SKM-1 treated with dmso at 0.1 percent for 144 hours (cell line): ENCODE measurements at regions not wholly inside any gene's neighbourhood (a gene's known extent, or its start where the extent isn't known, plus 50 kb on each side); places are given as distances from the start of the nearest gene placed in this dataset.
"Not testable (repeated sequence)": the region's sequence is repeated elsewhere in the genome, so short reads cannot be mapped to it uniquely, and the experiment has no call there.

Source experiments
- DNase-seq: peaks from one replicate; lab custom pipeline; 2025; ENCODE audit not compliant: unreplicated experiment; lab: John Stamatoyannopoulos, UW

DNA sequence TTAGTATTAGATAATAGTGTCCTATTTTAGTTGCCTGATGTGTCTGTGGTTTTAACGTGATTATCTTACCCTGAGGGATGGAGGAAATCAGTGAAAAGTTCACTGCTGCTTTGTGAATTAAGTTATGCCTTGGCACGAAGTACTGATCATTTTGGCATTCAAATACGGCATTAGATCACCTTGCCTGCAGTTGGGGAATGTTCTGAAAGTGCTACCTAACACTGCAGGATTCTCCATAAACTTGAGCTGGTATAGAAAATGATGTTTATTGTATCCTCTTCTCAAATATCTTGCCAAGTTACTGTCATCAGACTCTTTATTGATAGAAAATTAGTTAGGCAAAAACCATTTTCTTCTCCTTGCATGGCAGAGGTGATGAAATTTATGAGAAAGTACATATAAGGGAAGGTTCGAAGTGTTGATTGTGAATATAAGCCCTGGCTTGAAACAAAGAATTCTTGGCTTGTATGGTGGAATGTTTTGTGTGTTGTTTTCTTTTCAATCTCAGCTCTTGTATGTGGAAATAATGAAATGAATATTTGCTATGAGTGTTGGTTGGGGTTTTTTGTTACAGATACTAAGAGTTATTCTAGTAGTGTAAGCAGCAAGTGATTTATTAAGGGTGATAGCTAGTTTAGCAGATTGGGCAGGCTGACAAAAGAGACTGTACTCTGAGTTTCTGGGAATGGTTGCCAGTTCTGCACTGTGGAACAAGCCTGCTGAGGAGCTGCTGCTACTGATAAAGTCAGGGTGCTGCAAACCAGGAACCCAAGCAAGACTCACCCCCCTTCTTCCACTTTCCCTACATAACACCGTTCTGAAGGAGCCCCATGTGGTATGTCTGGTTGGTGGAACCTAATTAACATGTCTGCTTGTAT, 448.3 kb downstream of the PCNX1 start:
- no peak for DNase-seq

DNA sequence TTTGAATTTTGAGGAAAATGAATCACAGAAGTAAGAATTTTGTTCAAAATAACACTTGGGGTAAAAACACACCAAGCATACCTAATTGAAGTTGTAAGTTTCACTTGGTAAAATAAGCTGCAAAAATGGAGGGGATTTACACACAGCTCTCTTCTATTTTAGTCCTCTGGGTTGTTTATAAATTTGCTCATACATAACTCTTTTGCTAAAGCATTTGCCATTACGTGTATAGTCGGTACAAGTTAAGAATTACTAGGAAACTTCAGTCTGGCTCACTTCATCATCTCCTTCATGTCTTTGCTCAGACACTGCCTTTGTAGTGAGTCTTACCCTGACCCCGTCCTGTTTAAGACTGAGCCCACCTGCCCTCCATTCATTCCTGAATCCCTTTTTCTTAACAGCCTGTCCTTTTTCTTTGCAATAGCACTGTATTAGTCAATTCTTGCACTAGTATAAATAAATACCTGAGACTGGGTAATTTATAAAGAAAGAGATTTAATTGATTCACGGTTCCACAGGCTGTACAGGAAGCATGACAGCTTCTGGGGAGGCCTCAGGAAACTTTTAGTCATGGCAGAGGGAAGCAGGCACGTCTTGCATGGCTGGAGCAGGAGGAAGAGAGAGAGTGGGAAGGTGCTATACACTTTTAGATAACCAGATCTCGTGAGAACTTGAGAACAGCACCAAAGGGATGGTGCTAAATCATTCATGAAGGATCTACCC, 451.1 kb downstream of the PCNX1 start:
- no peak for DNase-seq

DNA sequence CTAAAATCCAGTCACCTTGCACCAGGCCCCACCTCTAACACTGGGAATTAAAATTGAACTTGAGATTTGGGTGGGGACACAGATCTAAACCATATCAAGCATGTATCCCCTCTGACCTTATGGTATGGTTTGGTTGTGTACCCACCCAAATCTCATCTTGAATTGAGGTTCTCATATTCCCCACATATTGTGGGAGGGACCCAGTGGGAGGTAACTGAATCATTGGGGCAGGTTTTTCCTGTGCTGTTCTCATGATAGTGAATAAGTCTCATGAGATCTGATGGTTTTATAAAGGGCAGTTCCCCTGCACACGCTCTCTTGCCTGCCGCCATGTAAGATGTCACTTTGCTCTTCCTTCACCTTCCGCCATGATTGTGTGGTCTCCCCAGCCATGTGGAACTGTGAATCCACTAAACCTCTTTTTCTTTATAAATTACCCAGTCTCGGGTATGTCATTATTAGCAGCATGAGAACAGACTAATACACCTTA, 451.7 kb downstream of the PCNX1 start:
- DNase-seq, result not testable (repeated sequence)

DNA sequence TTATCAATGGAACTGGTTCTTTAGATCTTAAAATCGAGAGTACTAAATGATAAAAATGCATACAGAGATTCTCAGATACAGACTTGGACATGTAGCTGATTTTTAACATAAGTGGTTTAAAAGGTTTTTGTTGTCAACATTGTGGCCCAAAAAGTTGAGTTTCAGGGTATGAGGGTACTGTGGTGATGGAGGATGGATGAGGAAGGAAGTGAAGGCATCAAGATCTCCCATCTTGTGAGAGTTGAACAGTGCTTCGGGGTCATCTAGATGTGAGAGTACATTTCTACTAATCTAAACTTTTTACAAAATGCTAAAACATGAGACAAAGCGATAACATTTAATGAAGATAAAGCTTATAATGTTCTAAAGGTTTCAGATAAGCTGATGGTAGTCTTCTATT, 452.6 kb downstream of the PCNX1 start:
- DNase-seq, result no peak

- no peak for DNase-seq
These were observed 454.1 kb downstream of the PCNX1 start for GRCh38 chr14:71361336-71361735.

- DNase-seq, result no peak
These were observed 454.6 kb downstream of the PCNX1 start for GRCh38 chr14:71361874-71362273.

- no peak for DNase-seq
These were observed 455.0 kb downstream of the PCNX1 start for GRCh38 chr14:71362282-71362681.

DNA sequence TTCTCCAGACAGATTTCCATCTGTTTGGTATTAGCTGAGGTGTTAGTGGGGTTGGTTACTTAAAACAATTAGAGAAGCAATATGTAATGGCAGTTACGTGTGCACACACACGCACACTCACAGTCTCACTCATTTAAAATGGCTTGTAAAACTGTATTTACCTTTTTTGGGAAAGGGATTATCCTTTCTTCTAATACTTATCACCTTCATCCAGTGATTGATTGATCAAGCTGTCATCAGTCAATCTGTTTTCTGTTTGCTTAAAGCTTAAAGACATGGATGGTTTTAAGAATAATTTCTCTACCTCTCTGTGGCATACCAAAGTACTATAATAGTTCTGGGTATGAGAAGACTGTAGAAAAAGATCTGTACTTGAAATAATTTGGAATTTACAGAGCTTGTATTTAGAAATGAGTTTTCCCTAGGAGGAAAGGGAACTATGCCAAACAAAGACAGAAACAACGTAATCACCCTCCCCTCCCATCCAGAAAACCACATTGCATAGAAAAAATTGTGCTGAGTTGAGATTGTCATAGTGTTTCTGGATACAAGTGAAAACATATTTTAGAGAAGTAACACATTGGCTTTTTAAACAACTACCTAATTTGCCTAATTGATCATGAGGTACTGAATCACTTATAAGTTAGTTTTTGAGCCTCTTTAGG, 455.8 kb downstream of the PCNX1 start:
- no peak for DNase-seq

DNA sequence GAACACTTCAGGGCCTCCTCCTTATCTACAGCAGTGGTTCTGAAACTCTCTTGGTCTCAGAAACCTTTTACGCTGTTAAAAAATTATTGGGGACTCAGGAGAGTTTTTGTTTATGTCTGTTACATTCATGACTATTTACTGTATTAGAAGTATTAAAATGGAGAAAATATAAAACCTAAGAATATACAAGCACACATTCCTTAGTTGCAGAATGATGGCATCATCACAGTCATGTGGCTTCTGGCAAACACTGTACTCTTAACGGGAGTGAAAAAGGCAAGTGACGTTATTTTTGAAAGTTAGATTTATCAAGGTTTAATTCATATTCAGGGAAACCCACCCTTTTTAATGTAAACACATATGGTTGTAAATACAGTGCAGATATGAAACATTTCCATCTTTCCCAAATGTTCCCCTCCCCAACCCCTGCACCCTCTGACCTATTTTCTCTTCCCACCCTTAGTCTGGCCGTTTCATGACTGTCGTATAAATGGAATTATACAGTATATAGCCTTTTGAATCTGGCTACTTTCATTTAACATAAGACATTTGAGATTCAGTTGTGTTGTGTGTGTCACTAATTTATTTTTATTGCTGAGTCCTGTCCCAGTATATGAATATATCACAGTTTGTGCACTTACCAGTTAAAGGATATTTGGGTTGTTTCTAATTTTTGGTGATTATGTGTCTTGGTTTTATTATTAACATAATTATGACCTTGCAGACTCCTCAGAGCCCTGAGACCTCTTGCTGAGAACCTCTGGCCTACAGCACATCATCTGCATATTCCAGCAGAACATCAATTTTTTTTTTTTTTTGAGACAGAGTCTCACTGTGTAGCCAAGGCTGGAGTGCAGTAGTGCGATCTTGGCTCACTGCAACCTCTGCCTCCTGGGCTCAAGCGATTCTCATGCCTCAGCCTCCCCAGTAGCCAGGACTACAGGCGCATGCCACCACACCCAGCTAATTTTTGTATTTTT, 457.0 kb downstream of the PCNX1 start:
- DNase-seq, result no peak

DNA sequence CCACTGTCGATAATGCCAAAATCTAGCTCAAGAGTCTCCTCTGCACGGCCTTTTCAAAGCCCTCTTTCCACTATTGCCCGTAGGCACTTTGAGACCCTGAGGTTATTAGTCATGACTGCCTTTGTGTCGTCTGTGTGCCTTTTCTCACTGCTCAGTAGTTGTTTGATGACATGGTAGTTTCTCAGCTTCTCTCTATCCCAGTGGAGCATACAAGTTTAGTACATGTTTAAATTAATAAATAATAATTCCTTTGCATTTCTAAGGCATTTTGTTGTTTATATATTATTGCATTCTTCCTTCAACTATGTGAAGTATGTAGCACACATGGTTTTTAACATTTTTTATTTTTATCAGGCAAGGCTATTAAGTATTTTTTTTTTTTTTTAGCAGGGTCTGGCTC, 458.1 kb downstream of the PCNX1 start:
- no peak for DNase-seq

DNA sequence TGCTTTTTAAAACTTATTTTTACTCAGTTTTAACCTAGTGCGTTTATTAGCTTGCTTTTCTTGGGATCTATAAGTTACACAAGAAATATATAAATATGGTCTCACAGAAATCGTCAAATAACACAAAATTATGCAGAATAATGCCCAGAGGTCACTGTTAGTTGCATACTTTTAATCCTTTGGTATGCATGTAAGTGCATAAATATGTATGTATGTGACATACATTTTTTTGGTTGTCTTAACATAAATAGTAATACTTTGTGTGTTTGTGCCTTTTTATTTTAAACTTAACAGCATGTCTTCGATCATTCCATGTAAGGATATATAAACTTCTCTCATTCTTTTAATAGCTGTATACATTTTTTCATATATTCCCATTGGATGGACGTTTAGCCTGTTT, 459.6 kb downstream of the PCNX1 start:
- DNase-seq, result no peak

- DNase-seq, result no peak
These were observed 464.6 kb downstream of the PCNX1 start for GRCh38 chr14:71371711-71372396.

GRCh38 chr14:71372411-71372838, 465.2 kb downstream of the PCNX1 start:
- no peak for DNase-seq

- no peak for DNase-seq
These were observed 466.5 kb downstream of the PCNX1 start for GRCh38 chr14:71373773-71374172.

- DNase-seq, result no peak
These were observed 467.7 kb downstream of the PCNX1 start for GRCh38 chr14:71374989-71375388.

- DNase-seq, result no peak
These were observed 469.8 kb downstream of the PCNX1 start for GRCh38 chr14:71377099-71377498.

DNA sequence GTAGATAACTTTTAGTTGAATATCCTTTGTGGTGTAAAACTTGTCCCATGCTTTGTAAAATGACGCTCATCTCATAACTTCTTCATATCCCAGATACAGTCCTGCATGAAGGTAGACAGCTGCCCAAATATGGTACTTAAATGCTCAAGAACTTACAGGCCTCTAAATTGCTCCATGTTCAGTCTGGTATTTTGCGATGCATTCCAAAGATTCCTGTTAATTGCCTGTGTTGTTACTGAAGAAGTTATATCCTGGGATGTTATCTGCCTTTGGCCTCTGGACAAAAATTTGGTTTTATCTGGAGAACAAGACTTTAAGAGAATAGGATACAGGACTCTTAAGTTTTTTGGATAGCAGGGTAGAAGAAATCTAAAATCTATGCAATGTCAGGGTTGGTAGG, 473.0 kb downstream of the PCNX1 start:
- DNase-seq, result no peak

DNA sequence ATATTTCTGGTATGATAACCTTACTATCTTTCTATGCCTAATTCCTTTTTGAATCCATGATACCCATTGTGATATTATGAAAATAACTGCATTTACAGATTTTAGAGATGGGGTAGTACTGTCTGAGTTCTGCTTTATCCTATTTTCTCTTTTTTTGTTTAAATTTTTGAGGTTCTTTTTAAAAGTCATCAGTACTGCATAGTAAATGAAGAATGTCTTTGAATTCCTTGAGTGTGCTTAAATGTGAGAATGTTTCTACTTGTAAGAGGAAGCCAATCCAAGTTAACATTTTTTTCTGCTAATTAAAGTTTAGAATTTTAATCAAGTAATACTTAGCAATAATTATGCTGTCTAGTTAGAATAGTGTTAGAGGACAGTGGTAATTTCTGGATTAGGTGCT, 474.6 kb downstream of the PCNX1 start:
- DNase-seq, result no peak

- no peak for DNase-seq
These were observed 475.1 kb downstream of the PCNX1 start for GRCh38 chr14:71382315-71382714.

GRCh38 chr14:71383510-71383909, 476.3 kb downstream of the PCNX1 start:
- no peak for DNase-seq
